Erythroblast (primary cell): ENCODE measurements at regions not wholly inside any gene's neighbourhood (a gene's known extent, or its start where the extent isn't known, plus 50 kb on each side); places are given as distances from the start of the nearest gene placed in this dataset.

Source experiments
- GATA1 ChIP-seq: IDR thresholded peaks from 2 replicates; pipeline ENCODE4 v1.6.1; 2011; ENCODE audit warnings: low read depth, mild to moderate bottlenecking, control low read depth, low read length, moderate library complexity
- POLR2A ChIP-seq: IDR thresholded peaks from 2 replicates; pipeline ENCODE4 v1.6.1; 2011; ENCODE audit warnings: mild to moderate bottlenecking, low read length

DNA sequence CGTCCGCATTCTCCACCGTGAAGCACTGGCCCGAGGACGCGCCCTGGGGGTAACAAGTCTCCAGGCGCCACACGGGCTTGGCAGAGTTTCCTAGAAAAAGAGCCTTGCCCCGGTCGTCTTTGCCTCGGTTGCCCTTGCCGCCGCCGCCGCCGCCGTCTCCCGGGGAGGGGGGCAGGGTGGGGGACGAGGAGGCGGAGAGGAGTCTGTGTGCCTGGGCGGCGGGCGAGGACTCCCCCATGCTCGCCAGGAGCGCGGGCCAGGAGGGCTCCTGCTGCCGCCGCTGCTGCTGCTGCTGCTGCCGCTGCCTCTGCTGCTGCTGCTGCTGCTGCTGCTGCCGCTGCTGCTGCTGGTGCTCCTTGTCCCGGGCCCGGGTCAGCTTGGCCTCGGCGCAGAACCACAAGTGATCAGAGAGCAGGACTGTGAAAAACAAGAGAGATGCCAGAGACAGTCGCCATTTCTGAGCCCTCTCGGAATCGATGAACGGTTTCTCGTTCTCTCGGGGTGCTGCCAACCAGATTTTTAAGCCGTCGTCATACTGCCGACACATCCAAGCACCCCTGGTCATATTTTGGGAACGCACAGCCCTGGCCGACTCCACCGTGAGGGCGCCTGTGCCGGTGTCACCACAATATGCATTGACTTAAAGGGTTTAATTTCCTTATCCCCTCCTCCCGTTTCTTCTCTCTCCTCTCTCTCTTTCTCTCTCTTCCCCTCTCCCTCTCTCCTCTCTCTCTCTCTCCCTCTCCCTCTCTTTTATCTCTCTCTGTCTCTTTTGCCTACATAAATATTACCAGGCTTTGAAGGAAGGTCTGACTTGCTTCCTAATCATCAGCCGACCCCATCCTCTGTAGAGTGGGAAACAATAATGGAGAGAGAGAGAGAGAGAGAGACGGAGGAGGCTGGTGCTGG lies 349.1 kb downstream of the LIG4 start:
- TF ChIP-seq POLR2A (no peak), GATA1 (no peak)
